Renal pelvis (tissue), 1 donor: ENCODE measurements at regions not wholly inside any gene's neighbourhood (a gene's known extent, or its start where the extent isn't known, plus 50 kb on each side); places are given as distances from the start of the nearest gene placed in this dataset.

Source experiments
- DNase-seq: peaks from one replicate; pipeline ENCODE4 v3.0.0-alpha.2; 2013

GRCh38 chr7:69149804-69150782 is 448.2 kb upstream of the AUTS2 start:
- DNase-seq, result no peak

- DNase-seq, result no peak
Observed at GRCh38 chr7:69162326-69162725, 435.9 kb upstream of the AUTS2 start.

- DNase-seq, result no peak
Observed at GRCh38 chr7:69162931-69163670, 435.2 kb upstream of the AUTS2 start.

GRCh38 chr7:69166979-69167516 is 431.2 kb upstream of the AUTS2 start:
- DNase-seq, result no peak

- no peak for DNase-seq
Observed at GRCh38 chr7:69169386-69169785, 428.9 kb upstream of the AUTS2 start.

GRCh38 chr7:69172357-69173077 is 425.8 kb upstream of the AUTS2 start:
- DNase-seq, result no peak

GRCh38 chr7:69173341-69173740 is 424.9 kb upstream of the AUTS2 start:
- DNase-seq, result no peak

- DNase-seq, result no peak
Observed at GRCh38 chr7:69173846-69174245, 424.4 kb upstream of the AUTS2 start.

- no peak for DNase-seq
Observed at GRCh38 chr7:69176841-69177240, 421.4 kb upstream of the AUTS2 start.

- DNase-seq, result no peak
Observed at GRCh38 chr7:69177461-69177861, 420.8 kb upstream of the AUTS2 start.

- DNase-seq, result no peak
Observed at GRCh38 chr7:69177941-69178494, 420.3 kb upstream of the AUTS2 start.

GRCh38 chr7:69180662-69181061 is 417.6 kb upstream of the AUTS2 start:
- DNase-seq, result no peak

GRCh38 chr7:69182596-69183467 is 415.4 kb upstream of the AUTS2 start:
- no peak for DNase-seq

GRCh38 chr7:69184339-69184738 is 413.9 kb upstream of the AUTS2 start:
- no peak for DNase-seq

GRCh38 chr7:69185170-69185569 is 413.1 kb upstream of the AUTS2 start:
- no peak for DNase-seq

- no peak for DNase-seq
Observed at GRCh38 chr7:69186974-69187373, 411.3 kb upstream of the AUTS2 start.

- DNase-seq, result no peak
Observed at GRCh38 chr7:69187824-69188333, 410.4 kb upstream of the AUTS2 start.

- DNase-seq, result no peak
Observed at GRCh38 chr7:69189406-69189805, 408.9 kb upstream of the AUTS2 start.

- DNase-seq, result no peak
Observed at GRCh38 chr7:69190025-69190424, 408.2 kb upstream of the AUTS2 start.

GRCh38 chr7:69190763-69191162 is 407.5 kb upstream of the AUTS2 start:
- DNase-seq, result no peak

- no peak for DNase-seq
Observed at GRCh38 chr7:69192134-69192533, 406.1 kb upstream of the AUTS2 start.
